ENCODE measurements at regions not wholly inside any gene's neighbourhood (a gene's known extent, or its start where the extent isn't known, plus 50 kb on each side); places are given as distances from the start of the nearest gene placed in this dataset.

DNA sequence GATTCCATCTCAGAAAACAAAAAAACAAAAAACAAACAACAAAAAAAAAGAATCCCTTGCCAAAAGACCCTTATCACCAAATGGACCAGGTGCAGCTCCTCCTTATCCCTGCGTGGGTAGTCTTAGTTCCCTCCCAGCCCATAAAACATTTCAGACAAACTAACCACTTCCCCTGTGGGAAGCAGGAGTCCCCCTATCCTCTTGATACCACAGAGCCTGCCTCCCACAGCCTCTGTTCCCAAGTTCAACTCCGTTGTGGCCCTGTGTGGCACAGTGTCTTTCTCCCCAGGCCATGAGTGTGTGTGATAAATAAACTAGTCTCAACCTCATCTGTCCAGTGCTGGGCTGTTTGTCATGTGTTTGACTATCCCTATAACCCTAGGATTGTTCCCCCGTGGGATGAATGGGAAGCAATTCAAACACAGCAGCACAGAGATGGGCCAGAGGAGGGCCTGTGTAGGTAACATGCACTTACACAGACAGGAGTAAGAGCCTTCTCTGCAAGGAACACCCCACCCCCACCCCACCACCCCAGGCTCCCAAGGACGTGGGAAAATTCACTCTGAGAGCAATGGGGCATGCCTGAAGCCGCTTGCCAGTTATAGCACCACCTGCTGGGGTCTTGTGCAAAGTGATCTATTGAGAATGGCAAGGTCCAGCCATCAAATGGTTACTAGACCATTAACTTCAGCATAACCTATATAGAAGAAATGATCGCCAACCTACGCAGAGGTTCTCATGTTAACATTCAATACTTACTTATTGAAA, 147.1 kb upstream of the GHITM start:
- no peaks in the 10 kb centered on the region for H4K20me1 ChIP-seq (ENCODE audit: insufficient read depth)
- ATAC-seq (peak; percentile 94), DNase-seq (ENCODE audit: low read depth, low spot score) (peak; percentile 35)
- H3K27me3 ChIP-seq (ENCODE audit: insufficient read depth, low read length): peaks cover 14% of the 10 kb centered on the region
- CTCF ChIA-PET: interaction anchor here (0.8 kb wide), 1 partner anchor 9 kb away, joined by 3 read pairs; no protein-coding TSS in a partner anchor
- H3K9ac ChIP-seq (ENCODE audit: low read length): no peak overlapping the region
- TF ChIP-seq CTCF (IDR thresholded peaks at IDR 0.05 in 2 of 3, conservative IDR thresholded peaks at IDR 0.05 in 1 of 3; ENCODE audit: borderline replicate concordance in 1 of 3, insufficient read depth in 1 of 3, low read depth in 2 of 3, low read length in 2 of 3) (peak; percentile 9 to 69 (median 69); a peak in 4 of 6 replicates), REST (IDR thresholded peaks at IDR 0.05; ENCODE audit: low read depth) (no peak), RAD21 (IDR thresholded peaks at IDR 0.05; ENCODE audit: low read depth) (peak; percentile 17; the same call in 1 of the 2 replicates)
- BruUV-seq (replicated peaks): no TSS peak
- RAD21 ChIA-PET (ENCODE audit: low non-redundant PET in 1 of 2, low total read pairs in 2 of 2, uncharacterized antibody in 2 of 2, unreplicated experiment in 2 of 2): no interaction called here
- H3K4me2 ChIP-seq (ENCODE audit: low read length): no peak overlapping the region
- POLR2A ChIA-PET: no interaction called here
- no peak overlapping the region for H3K27ac ChIP-seq (ENCODE audit: low read depth, low read length)
- no peaks in the 10 kb centered on the region for H3K79me2 ChIP-seq (ENCODE audit: insufficient read depth, low read length)
- no peak overlapping the region for H3K4me3 ChIP-seq (replicated peaks in 1 of 2; ENCODE audit: low read depth in 1 of 2, low read length in 2 of 2)
- peak overlapping the region; percentile 63 for H2AFZ ChIP-seq (ENCODE audit: low read depth, low read length, poor library complexity, severe bottlenecking)
- intact Hi-C loops (cut with micrococcal nuclease): no loop called here
- H3K9me3 ChIP-seq (ENCODE audit: control insufficient read depth in 1 of 2, insufficient read depth in 1 of 2, low read depth in 1 of 2, low read length in 2 of 2): no peaks in the 10 kb centered on the region
- peaks cover 0 to 4% of the 10 kb centered on the region in 2 experiments; a peak in 1 of 4 replicates for H3K4me1 ChIP-seq (ENCODE audit: control insufficient read depth in 1 of 2, insufficient read depth in 2 of 2, low read length in 2 of 2)
- no peaks in the 10 kb centered on the region for H3K36me3 ChIP-seq (ENCODE audit: control insufficient read depth in 1 of 2, insufficient read depth in 2 of 2, low read length in 2 of 2)
- H3K9me2 ChIP-seq (ENCODE audit: insufficient read depth): no peaks in the 10 kb centered on the region

Measured in HCT116 (cell line).